GM19240 (cell line): ENCODE measurements at regions not wholly inside any gene's neighbourhood (a gene's known extent, or its start where the extent isn't known, plus 50 kb on each side); places are given as distances from the start of the nearest gene placed in this dataset.

Source experiments
- DNase-seq: peaks from one replicate; pipeline ENCODE4 v3.0.0; 2011; ENCODE audit warnings: low spot score; ENCODE audit not compliant: insufficient read length

DNA sequence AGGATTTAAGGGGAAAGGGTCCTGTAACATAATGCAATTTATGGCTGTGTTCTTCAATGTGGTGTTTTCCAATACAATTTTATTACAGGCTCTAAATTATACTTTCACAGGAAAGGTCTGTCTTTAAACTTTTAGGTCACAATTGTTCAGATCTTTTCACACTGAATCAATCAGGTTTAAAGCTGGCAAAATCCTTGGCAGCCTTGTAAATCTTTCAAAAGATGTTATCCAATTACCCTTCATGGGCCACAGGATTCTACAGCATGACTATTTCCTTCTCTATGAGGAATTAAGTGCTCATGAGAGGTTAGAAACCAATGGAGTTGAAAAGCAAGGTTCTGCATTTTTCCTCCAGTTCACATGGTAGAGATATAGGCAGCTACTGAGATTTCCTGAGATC, 211.5 kb upstream of the MIR17HG start:
- no peak for DNase-seq

DNA sequence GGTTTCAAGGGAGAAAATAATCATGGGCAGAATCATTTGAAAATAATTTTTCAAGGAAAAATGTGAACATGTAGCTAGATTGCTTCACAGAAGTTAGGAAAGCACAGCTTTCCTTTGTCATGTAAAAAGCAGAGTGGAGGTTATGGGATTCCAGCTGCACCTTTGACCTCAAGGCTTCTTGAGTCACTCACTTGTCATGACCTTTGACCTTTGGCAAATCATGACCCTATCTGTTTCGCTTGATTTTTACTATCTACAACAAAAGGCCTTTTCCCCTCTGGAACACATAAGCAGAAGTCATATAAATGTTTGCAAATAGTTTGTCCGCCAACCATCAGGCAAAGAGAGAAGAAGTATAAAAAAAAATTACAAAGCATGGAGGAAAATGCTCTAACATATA, 210.7 kb upstream of the MIR17HG start:
- DNase-seq = no peak

- DNase-seq = no peak
These were observed 208.3 kb upstream of the MIR17HG start for GRCh38 chr13:91139232-91139631.

- no peak for DNase-seq
These were observed 205.9 kb upstream of the MIR17HG start for GRCh38 chr13:91141543-91142061.

- DNase-seq = no peak
These were observed 204.9 kb upstream of the MIR17HG start for GRCh38 chr13:91142572-91142971.

DNA sequence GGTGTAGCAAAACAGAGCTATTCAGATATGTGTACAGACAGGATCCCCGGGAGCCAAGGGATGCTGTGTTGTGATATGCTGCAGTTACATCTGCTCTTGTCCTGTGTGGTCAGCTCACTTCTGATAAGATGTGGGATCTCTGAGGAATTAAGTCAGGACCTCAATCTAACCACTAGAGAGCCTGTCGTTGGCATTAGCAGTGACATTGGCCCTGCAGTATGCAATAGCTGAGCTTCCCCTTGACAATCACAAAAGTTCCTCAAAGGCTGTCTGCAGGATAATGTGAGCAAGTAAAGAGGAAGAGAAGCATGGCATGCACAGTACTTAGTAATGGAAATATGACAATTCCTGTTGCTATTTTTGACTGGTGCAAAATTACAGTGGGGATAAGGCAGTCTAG, 203.4 kb upstream of the MIR17HG start:
- no peak for DNase-seq

GRCh38 chr13:91144486-91144885, 203.0 kb upstream of the MIR17HG start:
- DNase-seq = no peak

GRCh38 chr13:91145571-91146205, 201.8 kb upstream of the MIR17HG start:
- no peak for DNase-seq

- no peak for DNase-seq
These were observed 200.9 kb upstream of the MIR17HG start for GRCh38 chr13:91146601-91147000.

DNA sequence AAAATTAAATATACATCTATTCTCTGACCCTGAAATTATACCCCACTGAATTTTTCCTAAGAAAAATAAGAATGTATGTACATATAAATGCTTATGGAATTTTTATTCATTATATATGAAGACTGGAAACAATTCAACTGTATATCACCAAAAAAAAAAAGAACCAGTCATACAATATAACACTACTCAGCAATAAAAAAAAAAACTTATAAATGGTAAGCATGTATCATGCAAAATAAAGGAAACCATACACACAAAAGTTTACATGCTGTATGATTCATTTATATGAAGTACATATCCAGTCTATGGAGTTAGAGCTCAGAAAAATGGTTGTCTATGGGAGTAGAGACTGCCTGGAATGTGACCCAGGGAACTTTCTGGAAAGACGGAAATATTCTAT, 199.4 kb upstream of the MIR17HG start:
- no peak for DNase-seq

- no peak for DNase-seq
These were observed 195.6 kb upstream of the MIR17HG start for GRCh38 chr13:91151921-91152320.

GRCh38 chr13:91153372-91153771, 194.1 kb upstream of the MIR17HG start:
- DNase-seq = no peak

- no peak for DNase-seq
These were observed 192.7 kb upstream of the MIR17HG start for GRCh38 chr13:91154558-91155353.

GRCh38 chr13:91155512-91156114, 191.9 kb upstream of the MIR17HG start:
- DNase-seq = no peak

DNA sequence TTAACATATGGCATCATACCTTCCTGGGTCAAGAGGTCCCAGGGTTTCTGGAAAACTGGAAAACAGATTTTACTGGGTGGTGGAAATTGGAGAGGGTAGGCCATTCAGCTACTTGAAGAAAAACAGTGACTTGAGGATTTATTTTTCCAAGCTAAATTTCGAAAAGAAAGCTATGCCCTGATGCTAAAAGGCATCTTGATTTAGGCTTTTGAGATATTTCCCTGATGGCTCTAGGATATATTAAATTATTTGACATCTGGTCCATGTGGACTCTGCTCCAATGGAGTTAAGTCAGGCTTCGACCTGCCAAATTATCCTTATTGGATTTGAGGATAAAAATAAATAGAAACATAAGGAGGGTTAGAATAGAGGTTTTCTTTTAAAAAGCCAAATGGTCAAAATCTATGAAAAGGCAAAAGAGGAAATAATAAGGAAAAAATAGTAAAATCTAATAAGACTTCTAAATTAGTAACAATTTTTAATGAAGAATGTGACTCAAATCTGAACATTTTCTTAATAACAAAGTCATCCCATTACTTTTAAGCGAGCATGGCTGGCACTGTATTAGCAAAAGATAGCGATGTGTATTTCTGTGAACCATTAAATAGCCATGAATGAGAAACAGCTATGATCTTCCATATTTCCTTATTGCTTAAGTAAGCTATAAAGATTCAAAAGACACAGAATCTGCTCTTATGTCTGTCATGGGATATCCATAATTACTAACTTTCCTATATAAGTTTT, 190.0 kb upstream of the MIR17HG start:
- no peak for DNase-seq

GRCh38 chr13:91158017-91158395, 189.5 kb upstream of the MIR17HG start:
- DNase-seq = no peak

- no peak for DNase-seq
These were observed 185.3 kb upstream of the MIR17HG start for GRCh38 chr13:91162180-91162579.

DNA sequence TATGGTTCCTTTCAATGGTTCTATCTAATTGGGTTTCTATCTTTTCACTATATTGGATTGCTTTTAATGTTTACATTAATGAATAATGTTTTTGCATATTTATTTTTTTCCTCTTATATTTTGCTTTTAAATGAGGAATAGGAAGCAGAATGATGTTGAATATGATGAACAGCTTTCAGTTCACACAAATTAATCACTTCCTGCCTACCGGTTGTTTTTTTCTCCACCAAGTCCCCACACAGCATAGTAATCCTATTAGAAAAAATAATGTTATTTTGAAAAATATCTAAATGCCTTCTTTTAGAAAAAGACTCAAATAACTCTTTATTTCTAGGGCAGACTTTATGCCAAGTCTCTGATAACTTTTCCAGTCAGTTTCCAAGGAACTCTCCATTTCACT, 184.9 kb upstream of the MIR17HG start:
- no peak for DNase-seq

- DNase-seq = no peak
These were observed 181.7 kb upstream of the MIR17HG start for GRCh38 chr13:91165758-91166157.

- DNase-seq = no peak
These were observed 180.6 kb upstream of the MIR17HG start for GRCh38 chr13:91166714-91167511.
